Psoas muscle (tissue), 7 donors: ENCODE measurements at regions not wholly inside any gene's neighbourhood (a gene's known extent, or its start where the extent isn't known, plus 50 kb on each side); places are given as distances from the start of the nearest gene placed in this dataset.

Experiments
- ATAC-seq, 4 donors: fragments of 200-7000 bp; cut with Tn5 transposase; one replicate each; pipeline ENCODE4 v1.9.1; 2020; ENCODE audit warnings: moderate library complexity in 3 of 4, mild to moderate bottlenecking in 2 of 4
- DNase-seq, 2 donors: peaks; one replicate each; pipeline ENCODE4 v3.0.0-alpha.2; 2020
- H3K27ac ChIP-seq: fragments of 200-600 bp; one replicate; pipeline ENCODE4 v1.8.0; 2022
- H3K27me3 ChIP-seq, 3 donors: fragments of 200-600 bp in 1 of 3; one replicate each; pipeline versions ENCODE4 v1.6.1 to v1.8.0; 2013 to 2022; ENCODE audit warnings: low read length in 2 of 3, mild to moderate bottlenecking in 2 of 3, moderate library complexity in 1 of 3; ENCODE audit not compliant: insufficient read depth in 3 of 3
- H3K36me3 ChIP-seq, 2 donors: fragments of 200-600 bp in 1 of 2; one replicate each; pipeline versions ENCODE4 v1.6.1 to v1.8.0; 2013 to 2022; ENCODE audit warnings: low read depth in 1 of 2, mild to moderate bottlenecking in 1 of 2, moderate library complexity in 1 of 2; ENCODE audit not compliant: insufficient read depth in 1 of 2
- H3K4me1 ChIP-seq: fragments of 200-600 bp; one replicate; pipeline ENCODE4 v1.8.0; 2022
- H3K4me3 ChIP-seq: fragments of 200-600 bp; one replicate; pipeline ENCODE4 v1.8.0; 2022; ENCODE audit warnings: mild to moderate bottlenecking
- H3K9me3 ChIP-seq: fragments of 200-600 bp; one replicate; pipeline ENCODE4 v1.8.0; 2022
- CTCF ChIP-seq: fragments of 200-600 bp; IDR thresholded peaks from one replicate; pipeline ENCODE4 v1.8.0; 2022; ENCODE audit warnings: antibody characterized with exemption
- WGBS, 3 donors: extraction: QIAGEN DNeasy Blood & Tissue Kit; methylation state at CpG; one replicate each; pipeline versions ENCODE4 v1.1.6 to v1.1.7; 2013; 5-methylcytosine and 5-hydroxymethylcytosine counted together
- intact Hi-C, 2 donors: fragments of 100-400 bp; cut with DNase I; formaldehyde crosslinking; loops; one replicate each; pipeline versions ENCODE4 v1.11.0 to v1.14.2; 2022
- donor health status: healthy with polysubstance abuse.
- donor health status: DM: no; HTN: no; CAD: no; lungs with moderate emphysema.
- donor health status: Bipolar disorder and iron deficiency.
- donor health status: healthy.
- donor health status: DM: yes; HTN: yes; CAD: no.
- donor health status: DM: no; HTN: no; CAD: no.
- donor health status: DM: yes; HTN: yes; CAD: no.

- intact Hi-C loops: no loop called here
- ATAC-seq (no peak), DNase-seq (no peak)
- no peaks in the 10 kb centered on the region for H3K9me3 ChIP-seq
- H3K4me3 ChIP-seq: no peak overlapping the region
- H3K4me1 ChIP-seq: no peaks in the 10 kb centered on the region
- H3K27me3 ChIP-seq: no peaks in the 10 kb centered on the region
- no peak for TF ChIP-seq CTCF
- no peak overlapping the region for H3K27ac ChIP-seq
- no peaks in the 10 kb centered on the region for H3K36me3 ChIP-seq
- WGBS, 3 donors: 41 to 69% (median 64%) methylated on average over 1 of the region's 1 CpG
Measured at GRCh38 chr13:76466043-76466442, 420.2 kb downstream of the KCTD12 start.

GRCh38 chr13:76463314-76463713 is 422.9 kb downstream of the KCTD12 start:
- Histone ChIP-seq H3K36me3 (no peaks in the 10 kb centered on the region), H3K27me3 (no peaks in the 10 kb centered on the region), H3K4me3 (no peak overlapping the region), H3K9me3 (no peaks in the 10 kb centered on the region), H3K27ac (no peak overlapping the region), H3K4me1 (no peaks in the 10 kb centered on the region)
- 96 to 98% (median 97%) methylated on average over 2 of the region's 2 CpGs for WGBS, 3 donors
- ATAC-seq (no peak), DNase-seq (no peak)
- TF ChIP-seq CTCF: no peak
- intact Hi-C loops: no loop called here

- WGBS, 3 donors: 26 to 33% (median 27%) methylated on average over 4 of the region's 4 CpGs
- DNase-seq: no peak
- ATAC-seq: no peak
- H3K4me3 ChIP-seq: no peak overlapping the region
- H3K9me3 ChIP-seq: no peaks in the 10 kb centered on the region
- H3K4me1 ChIP-seq: no peaks in the 10 kb centered on the region
- no peaks in the 10 kb centered on the region for H3K27me3 ChIP-seq
- no peak overlapping the region for H3K27ac ChIP-seq
- intact Hi-C loops: no loop called here
- TF ChIP-seq CTCF: no peak
- no peaks in the 10 kb centered on the region for H3K36me3 ChIP-seq
Measured at GRCh38 chr13:76461999-76462398, 424.2 kb downstream of the KCTD12 start.

- Histone ChIP-seq H3K27ac (no peak overlapping the region), H3K9me3 (no peaks in the 10 kb centered on the region), H3K4me1 (no peaks in the 10 kb centered on the region), H3K27me3 (no peaks in the 10 kb centered on the region), H3K36me3 (no peaks in the 10 kb centered on the region), H3K4me3 (no peak overlapping the region)
- intact Hi-C loops: no loop called here
- no peak for TF ChIP-seq CTCF
- DNase-seq: no peak
- WGBS, 3 donors: 95 to 100% (median 97%) methylated on average over 1 of the region's 1 CpG
- no peak for ATAC-seq
Measured at GRCh38 chr13:76461484-76461883, 424.7 kb downstream of the KCTD12 start.

- TF ChIP-seq CTCF: no peak
- Histone ChIP-seq H3K4me1 (no peaks in the 10 kb centered on the region), H3K36me3 (no peaks in the 10 kb centered on the region), H3K9me3 (no peaks in the 10 kb centered on the region), H3K27ac (no peak overlapping the region), H3K27me3 (no peaks in the 10 kb centered on the region), H3K4me3 (no peak overlapping the region)
- ATAC-seq (no peak), DNase-seq (no peak)
- 48 to 63% (median 53%) methylated on average over 4 of the region's 4 CpGs for WGBS, 3 donors
- intact Hi-C loops: no loop called here
Measured at GRCh38 chr13:76459863-76460262, 426.3 kb downstream of the KCTD12 start.
